ENCODE measurements at regions not wholly inside any gene's neighbourhood (a gene's known extent, or its start where the extent isn't known, plus 50 kb on each side); places are given as distances from the start of the nearest gene placed in this dataset.

- peaks cover 16% of the 10 kb centered on the region for H3K4me1 ChIP-seq (ENCODE audit: insufficient read depth, low read length)
- H3K9ac ChIP-seq (ENCODE audit: low read depth, low read length), result no peak overlapping the region
- 100% methylated on average over 1 of the region's 2 CpGs for WGBS
- no peak overlapping the region for H3K4me3 ChIP-seq (ENCODE audit: low read length)
- no peaks in the 10 kb centered on the region for H3K36me3 ChIP-seq (ENCODE audit: insufficient read depth, low read length)
- H3K27ac ChIP-seq (ENCODE audit: low read depth, low read length), result no peak overlapping the region
- peaks cover 26% of the 10 kb centered on the region for H3K27me3 ChIP-seq (ENCODE audit: insufficient read depth, low read length)
- no peaks in the 10 kb centered on the region for H3K9me3 ChIP-seq (ENCODE audit: insufficient read depth, low read depth, low read length)
These were observed 60.5 kb downstream of the NR2F2 start for GRCh38 chr15:96390986-96391385.

GRCh38 chr15:96392380-96393208, 62.1 kb downstream of the NR2F2 start:
- Histone ChIP-seq H3K36me3 (ENCODE audit: insufficient read depth, low read length) (no peaks in the 10 kb centered on the region), H3K9me3 (ENCODE audit: insufficient read depth, low read depth, low read length) (no peaks in the 10 kb centered on the region), H3K9ac (ENCODE audit: low read depth, low read length) (no peak overlapping the region), H3K27me3 (ENCODE audit: insufficient read depth, low read length) (peaks cover 33% of the 10 kb centered on the region), H3K27ac (ENCODE audit: low read depth, low read length) (no peak overlapping the region), H3K4me1 (ENCODE audit: insufficient read depth, low read length) (peaks cover 16% of the 10 kb centered on the region), H3K4me3 (ENCODE audit: low read length) (no peak overlapping the region)
- WGBS, result 47% methylated on average over 9 of the region's 10 CpGs

GRCh38 chr15:96393209-96393513, 62.7 kb downstream of the NR2F2 start:
- Histone ChIP-seq H3K9me3 (ENCODE audit: insufficient read depth, low read depth, low read length) (no peaks in the 10 kb centered on the region), H3K4me3 (ENCODE audit: low read length) (no peak overlapping the region), H3K4me1 (ENCODE audit: insufficient read depth, low read length) (peaks cover 16% of the 10 kb centered on the region), H3K27me3 (ENCODE audit: insufficient read depth, low read length) (peaks cover 38% of the 10 kb centered on the region), H3K27ac (ENCODE audit: low read depth, low read length) (no peak overlapping the region), H3K36me3 (ENCODE audit: insufficient read depth, low read length) (no peaks in the 10 kb centered on the region), H3K9ac (ENCODE audit: low read depth, low read length) (no peak overlapping the region)
- WGBS, result 99% methylated on average over 2 of the region's 2 CpGs

DNA sequence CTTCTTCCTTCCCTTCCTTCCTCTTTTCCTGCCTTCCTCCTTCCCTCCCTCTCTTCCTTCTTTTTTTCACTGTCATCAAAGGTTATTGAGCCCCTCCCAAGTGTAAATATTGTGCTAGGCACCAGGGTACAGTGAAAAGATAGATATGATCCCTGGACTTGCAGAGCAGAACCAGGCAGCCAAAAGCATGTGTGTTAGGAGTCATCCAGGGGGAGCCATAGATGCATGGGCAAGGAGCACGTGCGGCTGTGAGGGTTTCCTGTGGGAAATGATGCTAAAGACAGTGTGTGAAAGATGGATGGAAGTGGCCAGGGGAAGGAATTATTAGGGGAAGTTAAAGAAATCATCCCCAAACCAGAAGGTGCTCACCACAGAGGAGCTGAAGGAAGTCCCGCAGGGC, 65.2 kb downstream of the NR2F2 start:
- Histone ChIP-seq H3K36me3 (ENCODE audit: insufficient read depth, low read length) (no peaks in the 10 kb centered on the region), H3K4me3 (ENCODE audit: low read length) (no peak overlapping the region), H3K9ac (ENCODE audit: low read depth, low read length) (no peak overlapping the region), H3K27ac (ENCODE audit: low read depth, low read length) (no peak overlapping the region), H3K27me3 (ENCODE audit: insufficient read depth, low read length) (peaks cover 58% of the 10 kb centered on the region), H3K9me3 (ENCODE audit: insufficient read depth, low read depth, low read length) (no peaks in the 10 kb centered on the region), H3K4me1 (ENCODE audit: insufficient read depth, low read length) (peaks cover 16% of the 10 kb centered on the region)
- WGBS, result 49% methylated on average over 3 of the region's 3 CpGs

GRCh38 chr15:96398776-96399175, 68.3 kb downstream of the NR2F2 start:
- WGBS, result 86% methylated on average over 1 of the region's 1 CpG
- Histone ChIP-seq H3K4me3 (ENCODE audit: low read length) (no peak overlapping the region), H3K27ac (ENCODE audit: low read depth, low read length) (no peak overlapping the region), H3K4me1 (ENCODE audit: insufficient read depth, low read length) (no peaks in the 10 kb centered on the region), H3K27me3 (ENCODE audit: insufficient read depth, low read length) (peaks cover 66% of the 10 kb centered on the region), H3K9ac (ENCODE audit: low read depth, low read length) (no peak overlapping the region), H3K9me3 (ENCODE audit: insufficient read depth, low read depth, low read length) (no peaks in the 10 kb centered on the region), H3K36me3 (ENCODE audit: insufficient read depth, low read length) (no peaks in the 10 kb centered on the region)

DNA sequence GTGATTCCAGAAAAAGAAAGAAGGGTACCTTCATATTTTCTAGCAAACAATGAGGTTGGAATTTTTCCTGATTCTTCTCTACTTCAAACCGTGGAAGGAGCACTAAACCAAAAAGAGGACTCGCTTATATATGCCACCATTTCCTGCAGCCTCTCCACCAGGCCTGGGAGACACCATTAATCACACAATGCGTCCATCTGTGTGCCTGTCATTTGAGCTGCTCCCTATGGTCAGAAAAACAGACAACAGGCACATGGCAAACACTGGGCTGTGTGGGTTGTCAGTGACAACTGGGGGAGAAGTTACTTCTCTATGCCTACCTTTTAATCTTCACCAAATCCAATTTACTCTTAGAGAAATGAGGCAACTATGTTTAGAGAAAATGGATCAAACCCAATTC, 71.9 kb downstream of the NR2F2 start:
- Histone ChIP-seq H3K9me3 (ENCODE audit: insufficient read depth, low read depth, low read length) (no peaks in the 10 kb centered on the region), H3K27me3 (ENCODE audit: insufficient read depth, low read length) (peaks cover 86% of the 10 kb centered on the region), H3K4me1 (ENCODE audit: insufficient read depth, low read length) (no peaks in the 10 kb centered on the region), H3K9ac (ENCODE audit: low read depth, low read length) (no peak overlapping the region), H3K4me3 (ENCODE audit: low read length) (no peak overlapping the region), H3K36me3 (ENCODE audit: insufficient read depth, low read length) (no peaks in the 10 kb centered on the region), H3K27ac (ENCODE audit: low read depth, low read length) (no peak overlapping the region)
- 67% methylated on average over 3 of the region's 3 CpGs for WGBS

GRCh38 chr15:96403071-96403470, 72.6 kb downstream of the NR2F2 start:
- H3K4me1 ChIP-seq (ENCODE audit: insufficient read depth, low read length), result no peaks in the 10 kb centered on the region
- H3K36me3 ChIP-seq (ENCODE audit: insufficient read depth, low read length), result no peaks in the 10 kb centered on the region

DNA sequence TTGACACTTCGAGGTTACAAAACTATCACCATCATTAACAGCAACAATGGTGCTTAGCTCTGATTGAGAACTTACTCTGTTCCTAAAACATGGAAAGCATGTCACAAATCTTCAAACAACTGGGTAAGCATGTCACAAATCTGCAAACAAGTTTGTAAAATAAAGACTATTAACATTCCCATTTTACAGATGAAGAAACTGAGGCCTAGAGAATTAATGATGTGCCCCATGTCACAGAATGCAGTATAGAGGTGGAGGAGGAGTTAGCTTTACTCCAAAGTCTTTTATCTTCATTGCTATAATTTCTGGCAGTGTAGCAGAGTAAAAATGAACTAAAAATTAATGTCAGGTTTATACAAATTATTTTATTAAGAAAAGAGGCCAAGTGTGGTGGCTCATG, 73.4 kb downstream of the NR2F2 start:
- no peaks in the 10 kb centered on the region for H3K36me3 ChIP-seq (ENCODE audit: insufficient read depth, low read length)
- peaks cover 88% of the 10 kb centered on the region for H3K27me3 ChIP-seq (ENCODE audit: insufficient read depth, low read length)
- H3K4me1 ChIP-seq (ENCODE audit: insufficient read depth, low read length), result no peaks in the 10 kb centered on the region
- H3K4me3 ChIP-seq (ENCODE audit: low read length), result no peak overlapping the region
- WGBS, result 87% methylated on average over 1 of the region's 1 CpG
- H3K9me3 ChIP-seq (ENCODE audit: insufficient read depth, low read depth, low read length), result no peaks in the 10 kb centered on the region
- no peak overlapping the region for H3K9ac ChIP-seq (ENCODE audit: low read depth, low read length)
- no peak overlapping the region for H3K27ac ChIP-seq (ENCODE audit: low read depth, low read length)

More at GRCh38 chr15:96403071-96403470, 72.6 kb downstream of the NR2F2 start:
- 94% methylated on average over 1 of the region's 1 CpG for WGBS
- Histone ChIP-seq H3K27me3 (ENCODE audit: insufficient read depth, low read length) (peaks cover 88% of the 10 kb centered on the region), H3K4me3 (ENCODE audit: low read length) (no peak overlapping the region), H3K9ac (ENCODE audit: low read depth, low read length) (no peak overlapping the region), H3K27ac (ENCODE audit: low read depth, low read length) (no peak overlapping the region), H3K9me3 (ENCODE audit: insufficient read depth, low read depth, low read length) (no peaks in the 10 kb centered on the region)

DNA sequence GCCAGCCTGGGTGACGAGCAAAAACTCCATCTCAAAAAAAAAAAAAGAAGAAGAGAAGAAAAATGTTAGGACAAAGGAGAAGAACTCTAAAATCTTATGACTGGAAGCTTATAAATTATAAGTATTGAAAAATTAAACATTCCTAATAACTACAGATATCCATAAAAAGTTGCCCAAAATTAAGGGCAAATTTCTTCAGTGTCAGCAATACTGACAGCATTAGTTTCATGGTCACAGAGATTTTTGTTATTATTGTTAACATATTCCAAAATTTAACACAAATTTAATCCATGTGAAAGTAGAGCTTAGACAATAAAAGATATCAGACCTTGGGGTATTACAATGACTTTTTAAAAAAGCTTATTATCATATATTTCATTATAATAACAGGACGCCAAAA, 74.1 kb downstream of the NR2F2 start:
- no peak overlapping the region for H3K9ac ChIP-seq (ENCODE audit: low read depth, low read length)
- H3K27ac ChIP-seq (ENCODE audit: low read depth, low read length), result no peak overlapping the region
- H3K4me1 ChIP-seq (ENCODE audit: insufficient read depth, low read length), result no peaks in the 10 kb centered on the region
- no peak overlapping the region for H3K4me3 ChIP-seq (ENCODE audit: low read length)
- no peaks in the 10 kb centered on the region for H3K36me3 ChIP-seq (ENCODE audit: insufficient read depth, low read length)
- no peaks in the 10 kb centered on the region for H3K9me3 ChIP-seq (ENCODE audit: insufficient read depth, low read depth, low read length)
- H3K27me3 ChIP-seq (ENCODE audit: insufficient read depth, low read length), result peaks cover 90% of the 10 kb centered on the region
- no CpG with 5 or more reads among the region's 2 CpGs for WGBS

DNA sequence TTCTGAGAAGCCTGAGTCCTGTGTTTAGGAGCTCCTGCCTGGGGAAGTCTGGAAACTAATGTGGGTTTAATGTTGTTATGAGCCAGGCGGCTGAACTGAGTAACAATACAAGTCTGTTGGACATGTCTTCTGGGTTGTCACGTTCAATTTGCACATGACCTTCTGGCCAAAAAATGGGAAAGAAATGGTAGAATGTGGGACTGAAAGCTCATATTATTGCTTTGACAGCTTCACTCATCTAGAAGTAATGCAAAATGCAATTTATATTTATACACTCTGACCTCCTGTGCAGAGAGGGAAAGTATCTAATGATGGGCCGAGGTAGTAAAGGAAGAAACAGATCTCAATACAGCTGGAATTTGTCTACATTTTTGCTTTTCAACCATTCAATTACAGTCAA, 75.8 kb downstream of the NR2F2 start:
- Histone ChIP-seq H3K9ac (ENCODE audit: low read depth, low read length) (no peak overlapping the region), H3K4me3 (ENCODE audit: low read length) (no peak overlapping the region), H3K9me3 (ENCODE audit: insufficient read depth, low read depth, low read length) (no peaks in the 10 kb centered on the region), H3K36me3 (ENCODE audit: insufficient read depth, low read length) (no peaks in the 10 kb centered on the region), H3K27ac (ENCODE audit: low read depth, low read length) (no peak overlapping the region), H3K4me1 (ENCODE audit: insufficient read depth, low read length) (0 out of 2 replicates have a peak, but pooled peaks cover 9% of the 10 kb centered on the region), H3K27me3 (ENCODE audit: insufficient read depth, low read length) (peaks cover 98% of the 10 kb centered on the region)
- 81% methylated on average over 2 of the region's 3 CpGs for WGBS

DNA sequence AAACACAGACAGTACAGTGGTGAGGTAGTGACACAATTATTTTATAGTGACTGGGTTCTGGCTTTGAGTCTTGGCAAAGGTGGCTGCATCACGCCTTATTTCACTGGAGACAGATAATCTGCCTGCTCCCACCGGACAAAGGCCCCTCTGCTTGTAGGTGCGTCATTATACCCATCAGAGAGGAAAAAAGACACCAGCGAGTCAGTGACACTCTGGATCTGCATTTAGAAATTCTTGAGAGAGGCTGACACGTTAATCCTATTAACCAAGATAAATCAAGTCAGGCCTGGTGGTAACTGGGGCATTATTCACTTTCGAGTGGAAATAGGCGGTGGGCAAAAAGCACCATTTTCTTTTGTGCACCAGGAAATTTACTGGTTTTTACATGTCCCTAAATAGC, 76.2 kb downstream of the NR2F2 start:
- Histone ChIP-seq H3K36me3 (ENCODE audit: insufficient read depth, low read length) (no peaks in the 10 kb centered on the region), H3K4me1 (ENCODE audit: insufficient read depth, low read length) (0 out of 2 replicates have a peak, but pooled peaks cover 9% of the 10 kb centered on the region), H3K9ac (ENCODE audit: low read depth, low read length) (no peak overlapping the region), H3K4me3 (ENCODE audit: low read length) (no peak overlapping the region), H3K27me3 (ENCODE audit: insufficient read depth, low read length) (peaks cover 100% of the 10 kb centered on the region), H3K9me3 (ENCODE audit: insufficient read depth, low read depth, low read length) (no peaks in the 10 kb centered on the region), H3K27ac (ENCODE audit: low read depth, low read length) (no peak overlapping the region)
- 72% methylated on average over 7 of the region's 7 CpGs for WGBS

DNA sequence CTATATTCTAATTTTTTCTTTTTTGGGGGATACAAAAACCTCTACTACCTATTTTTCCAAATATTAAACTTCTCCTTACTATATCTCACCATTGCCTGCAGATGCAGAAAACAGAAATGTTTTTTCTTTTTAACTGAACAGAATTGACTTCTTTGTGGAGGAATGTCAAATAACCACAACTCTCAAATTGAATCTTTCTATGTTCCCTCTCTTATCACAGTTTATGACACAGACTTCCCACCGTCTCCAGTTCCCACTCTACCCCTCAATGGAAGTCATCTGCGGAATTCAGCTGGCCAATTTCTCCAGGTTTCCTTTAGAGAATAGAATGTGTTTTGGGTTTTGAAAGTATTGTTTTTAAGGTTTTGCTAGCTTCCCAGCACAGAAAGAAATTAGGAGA, 77.0 kb downstream of the NR2F2 start:
- H3K9me3 ChIP-seq (ENCODE audit: insufficient read depth, low read depth, low read length), result no peaks in the 10 kb centered on the region
- H3K27ac ChIP-seq (ENCODE audit: low read depth, low read length), result no peak overlapping the region
- H3K36me3 ChIP-seq (ENCODE audit: insufficient read depth, low read length), result no peaks in the 10 kb centered on the region
- 49% methylated on average over 2 of the region's 2 CpGs for WGBS
- H3K4me1 ChIP-seq (ENCODE audit: insufficient read depth, low read length), result 0 out of 2 replicates have a peak, but pooled peaks cover 12% of the 10 kb centered on the region
- H3K9ac ChIP-seq (ENCODE audit: low read depth, low read length), result no peak overlapping the region
- H3K27me3 ChIP-seq (ENCODE audit: insufficient read depth, low read length), result peaks cover 100% of the 10 kb centered on the region
- no peak overlapping the region for H3K4me3 ChIP-seq (ENCODE audit: low read length)

Data from HUES64 (cell line).